ENCODE measurements at regions not wholly inside any gene's neighbourhood (a gene's known extent, or its start where the extent isn't known, plus 50 kb on each side); places are given as distances from the start of the nearest gene placed in this dataset.
"Not testable (repeated sequence)": the region's sequence is repeated elsewhere in the genome, so short reads cannot be mapped to it uniquely, and the experiment has no call there.

DNA sequence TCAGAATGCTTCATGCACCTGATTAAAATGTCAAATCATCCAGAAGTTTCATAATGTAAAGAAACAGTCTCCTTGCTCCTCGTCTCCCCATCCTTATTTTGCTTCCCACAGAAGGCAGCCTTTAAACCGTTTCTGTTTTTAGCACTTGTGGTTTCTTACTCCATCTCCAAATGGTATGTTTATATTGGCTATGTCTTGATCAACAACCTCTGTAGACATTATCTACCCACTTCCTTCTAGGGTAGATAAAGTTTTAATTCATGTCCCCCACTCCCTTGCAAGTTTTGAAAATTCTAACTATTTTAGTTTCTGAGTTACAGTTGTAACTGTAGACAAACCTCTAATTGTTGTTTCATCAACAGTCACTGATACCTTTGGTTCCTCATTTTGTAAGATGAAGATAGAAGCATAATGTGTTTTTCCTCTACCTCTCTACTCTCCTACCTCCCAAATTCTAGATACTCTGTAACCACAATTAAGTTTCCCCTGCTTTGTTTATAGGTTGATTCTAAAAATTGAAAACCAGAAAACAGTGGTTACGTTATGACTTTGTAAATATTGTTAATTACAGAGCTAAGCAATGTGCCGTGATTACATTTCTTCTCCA is 291.7 kb upstream of the GATB start:
- no peak for DNase-seq

DNA sequence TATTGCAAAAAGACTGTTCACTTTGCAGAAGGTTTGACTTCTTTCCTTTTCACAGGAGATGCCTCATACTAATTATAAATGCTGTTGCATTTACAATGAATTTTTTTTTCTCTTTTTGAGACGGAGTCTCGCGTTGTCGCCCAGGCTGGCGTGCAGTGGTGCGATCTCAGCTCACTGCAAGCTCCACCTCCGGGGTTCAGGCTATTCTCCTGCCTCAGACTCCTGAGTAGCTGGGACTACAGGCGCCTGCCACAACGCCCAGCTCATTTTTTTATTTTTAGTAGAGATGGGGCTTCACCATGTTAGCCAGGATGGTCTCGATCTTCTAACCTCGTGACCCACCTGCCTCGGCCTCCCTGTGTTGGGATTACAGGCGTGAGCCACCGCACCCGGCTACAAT is 290.5 kb upstream of the GATB start:
- not testable (repeated sequence) for DNase-seq

DNA sequence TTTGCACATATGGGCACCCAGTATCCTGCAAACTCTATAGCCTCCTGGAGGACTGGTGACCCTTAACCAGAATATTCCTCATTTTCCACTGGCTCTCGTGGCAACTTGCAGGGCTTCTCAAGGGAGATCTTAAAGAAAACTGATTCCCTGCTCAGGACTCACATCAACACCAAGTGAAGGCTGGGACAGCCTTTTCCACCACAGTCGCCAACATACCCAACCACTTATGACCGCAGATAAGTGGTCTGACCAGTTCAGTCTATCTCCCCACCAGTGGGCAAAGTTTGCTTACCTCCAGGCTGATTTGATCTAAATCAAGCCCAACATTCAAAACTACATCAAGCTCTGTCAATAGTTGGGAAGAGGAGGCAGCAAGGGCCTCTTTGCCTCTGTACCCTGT is 289.3 kb upstream of the GATB start:
- DNase-seq, result no peak

DNA sequence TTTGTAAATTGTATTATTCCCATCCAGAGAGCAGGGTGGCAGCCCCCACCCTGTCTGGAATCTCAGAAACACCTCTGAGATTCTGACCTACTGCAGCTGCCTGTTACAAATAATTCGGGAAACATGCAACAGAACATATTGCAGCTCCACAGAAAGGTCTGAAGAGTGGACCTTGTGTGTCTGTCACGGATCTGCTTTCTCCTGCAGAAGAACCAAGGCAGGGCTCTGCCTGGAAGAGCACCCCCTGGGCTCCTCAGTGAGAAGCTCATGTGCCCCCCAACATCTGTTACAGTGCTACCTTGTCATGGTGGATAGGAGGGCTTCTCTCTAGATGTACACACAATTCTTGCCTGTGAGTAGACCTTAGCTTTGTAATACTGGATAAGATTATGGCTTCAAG is 286.6 kb upstream of the GATB start:
- no peak for DNase-seq

DNA sequence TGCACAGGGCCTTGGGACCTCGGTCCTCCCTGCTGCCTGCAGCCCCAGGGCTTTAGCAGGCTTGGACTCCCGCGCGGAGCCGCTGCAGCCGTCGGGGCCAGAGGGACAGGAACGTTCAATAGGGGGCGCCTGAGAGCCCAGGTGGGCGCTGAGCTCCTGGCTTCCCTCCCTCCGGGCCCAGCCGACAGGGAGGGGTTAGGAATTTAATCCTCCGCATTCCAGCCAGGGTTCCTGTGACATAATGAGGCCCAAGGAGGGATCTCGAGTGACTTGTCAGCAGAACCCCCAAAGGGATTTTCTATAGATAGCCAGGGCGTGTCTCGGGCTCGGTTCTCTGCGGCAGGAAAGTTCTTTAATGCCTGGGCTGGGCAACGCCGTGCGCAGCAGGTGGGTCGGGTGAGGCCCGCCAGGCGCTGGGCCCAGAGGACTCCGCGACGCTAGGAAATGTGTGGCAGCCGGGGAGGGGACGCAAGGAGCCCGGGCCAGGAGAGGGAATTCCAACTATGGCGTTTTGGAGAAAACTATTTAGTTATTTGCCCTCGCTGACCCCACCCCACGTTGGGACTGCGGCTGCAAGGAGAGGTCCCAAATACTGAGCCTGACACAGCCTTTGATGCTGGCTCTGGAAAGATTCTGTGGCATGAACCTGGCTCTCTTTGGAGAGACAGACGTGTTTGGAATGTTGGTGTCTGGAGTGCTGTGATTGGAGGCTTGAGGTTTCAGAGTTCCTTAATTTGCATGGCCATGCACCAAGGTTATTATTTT is 285.2 kb upstream of the GATB start:
- no peak for DNase-seq

DNA sequence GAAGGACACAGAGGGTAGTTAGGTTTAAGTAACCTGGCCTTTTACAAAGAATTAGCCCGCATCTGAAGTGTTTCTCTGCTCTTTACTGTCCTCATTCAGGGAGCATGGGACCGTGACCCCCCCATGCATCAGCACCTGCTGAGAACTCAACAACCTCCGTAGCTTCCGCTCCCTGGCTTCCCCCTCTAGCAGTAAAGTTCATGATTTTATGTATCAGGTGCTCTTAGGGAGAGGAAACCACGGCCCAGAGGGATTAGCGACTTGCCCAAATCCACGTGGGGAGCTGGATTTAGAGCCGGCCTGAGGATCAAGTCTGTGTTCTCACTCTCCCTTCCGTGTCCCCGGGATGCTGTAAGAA is 284.6 kb upstream of the GATB start:
- no peak for DNase-seq

DNA sequence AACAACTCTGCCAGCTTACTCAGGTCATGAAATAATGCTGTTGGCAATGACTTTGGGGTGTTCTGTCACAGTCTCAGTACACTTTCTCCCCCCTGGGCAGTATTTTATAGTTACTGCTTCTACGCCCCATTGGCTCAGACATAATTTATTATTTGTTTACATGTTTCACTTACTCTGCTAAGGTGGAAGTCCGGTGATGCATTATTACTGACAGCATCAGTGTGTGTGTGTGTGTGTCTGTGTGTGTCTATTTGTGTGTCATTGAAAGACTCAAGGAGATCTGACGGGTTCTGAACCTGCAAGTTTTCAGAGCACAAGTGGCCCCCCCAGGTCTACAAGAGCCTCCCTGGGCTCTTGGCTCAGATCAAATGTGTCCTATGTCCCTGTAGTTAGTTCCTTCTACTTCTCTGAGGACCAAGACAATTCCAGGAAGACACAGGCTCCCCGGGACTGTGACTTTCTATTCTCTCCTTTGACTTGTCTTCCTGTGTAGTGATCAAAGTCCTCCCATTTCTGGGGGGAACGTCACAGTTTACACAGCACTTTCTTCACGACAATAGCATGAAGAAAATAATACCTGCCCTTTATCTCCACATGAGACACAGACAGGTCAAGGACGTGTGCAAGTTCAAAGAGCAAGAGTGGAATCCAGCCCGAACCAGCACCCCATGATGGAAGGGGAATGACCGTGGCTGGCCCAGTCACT is 283.7 kb upstream of the GATB start:
- no peak for DNase-seq

DNA sequence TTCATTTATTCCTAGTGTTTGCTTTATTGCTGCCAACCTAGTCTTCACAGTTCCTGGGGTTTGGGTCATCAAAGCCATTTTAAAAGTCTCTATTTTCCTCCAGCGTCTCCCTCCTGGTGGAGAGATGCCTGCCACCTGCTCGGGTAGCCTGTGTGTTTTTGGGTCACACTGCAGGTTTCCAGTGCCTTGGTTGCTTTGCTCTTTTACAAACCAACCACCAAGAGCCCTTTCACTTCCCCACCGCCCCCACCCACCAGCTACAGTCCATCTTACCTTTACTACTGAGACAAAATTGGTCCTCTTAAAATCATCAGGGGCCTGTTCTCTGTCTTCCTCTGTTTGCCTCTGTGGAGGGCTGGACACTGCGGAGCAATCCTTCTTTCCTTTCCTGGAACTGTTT is 280.5 kb upstream of the GATB start:
- no peak for DNase-seq

DNA sequence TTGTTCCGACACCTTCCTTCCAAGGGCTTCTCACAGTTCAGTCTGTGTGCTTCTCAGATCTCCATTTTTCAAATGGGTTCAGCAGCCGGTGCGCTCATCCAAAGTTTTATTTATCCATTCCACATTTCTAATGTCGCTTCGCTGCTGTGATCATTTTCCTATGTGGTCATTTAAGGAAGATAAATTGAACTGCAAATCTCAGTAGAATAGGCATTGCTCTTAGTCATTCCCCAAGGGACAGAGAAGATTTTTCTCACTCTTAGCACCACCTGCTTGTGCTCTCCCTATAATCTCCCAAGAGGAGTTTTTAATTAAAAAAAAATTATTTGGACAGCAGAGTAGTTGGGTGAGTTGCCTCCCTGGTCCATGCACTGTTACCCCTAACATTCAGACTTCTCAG is 278.9 kb upstream of the GATB start:
- no peak for DNase-seq

DNA sequence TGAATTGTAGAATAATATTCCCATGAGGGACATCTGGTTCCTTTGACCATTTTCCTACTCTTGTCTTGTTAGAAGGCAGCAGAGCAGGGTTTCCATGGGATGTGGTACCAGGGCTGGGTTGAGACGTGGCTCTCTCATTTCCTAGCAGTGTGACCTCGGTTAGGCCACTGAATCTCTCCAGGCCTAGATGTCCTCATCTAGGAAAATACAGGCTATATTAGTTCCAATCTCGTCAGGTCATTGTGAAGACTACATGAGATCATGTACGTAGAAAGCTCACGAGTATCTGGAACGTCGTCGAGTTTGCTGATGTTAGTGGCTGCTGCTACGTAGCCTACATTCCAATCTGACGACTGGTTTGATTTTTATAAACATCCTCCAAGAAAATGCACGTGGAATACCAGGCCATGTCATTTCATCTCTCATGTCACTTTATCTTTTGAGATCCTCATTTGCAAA is 278.2 kb upstream of the GATB start:
- DNase-seq, result no peak

DNA sequence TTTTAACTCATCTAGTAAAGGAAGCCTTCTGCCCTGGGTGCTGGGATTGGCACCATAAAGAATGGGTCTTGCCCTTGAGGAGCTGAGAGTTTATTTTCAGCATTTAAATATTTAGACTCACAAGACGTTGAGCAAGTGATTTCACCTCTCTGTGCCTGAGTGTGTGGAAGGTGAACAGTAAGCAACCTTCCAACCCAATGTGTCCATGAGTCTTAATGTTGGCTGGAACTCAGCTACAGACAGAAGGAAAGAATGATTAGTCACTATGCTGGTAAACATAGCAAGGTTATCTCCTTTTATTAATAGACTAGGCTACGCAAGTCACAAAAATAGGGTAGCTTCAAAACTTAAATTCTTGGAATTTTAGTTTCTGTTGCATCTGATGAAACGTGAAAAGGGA is 277.4 kb upstream of the GATB start:
- DNase-seq, result no peak

DNA sequence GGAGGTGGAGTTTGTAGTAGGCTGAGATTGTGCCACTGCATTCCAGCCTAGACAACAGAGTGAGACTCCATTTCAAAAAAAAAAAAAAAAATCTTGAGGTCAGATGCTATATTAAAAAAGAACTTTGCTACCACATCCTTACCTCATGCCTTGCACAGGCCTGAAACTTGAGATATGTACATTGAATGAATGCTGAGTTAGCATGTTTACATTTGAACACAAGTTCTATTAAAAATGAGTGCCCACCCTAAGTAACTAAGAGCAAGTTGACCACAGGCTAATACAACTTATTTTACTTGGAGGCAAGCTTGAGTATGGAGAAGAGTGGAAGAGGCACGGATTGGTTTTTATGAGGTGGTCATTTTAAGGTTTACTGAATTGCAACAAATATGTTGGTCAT is 276.6 kb upstream of the GATB start:
- DNase-seq, result no peak

DNA sequence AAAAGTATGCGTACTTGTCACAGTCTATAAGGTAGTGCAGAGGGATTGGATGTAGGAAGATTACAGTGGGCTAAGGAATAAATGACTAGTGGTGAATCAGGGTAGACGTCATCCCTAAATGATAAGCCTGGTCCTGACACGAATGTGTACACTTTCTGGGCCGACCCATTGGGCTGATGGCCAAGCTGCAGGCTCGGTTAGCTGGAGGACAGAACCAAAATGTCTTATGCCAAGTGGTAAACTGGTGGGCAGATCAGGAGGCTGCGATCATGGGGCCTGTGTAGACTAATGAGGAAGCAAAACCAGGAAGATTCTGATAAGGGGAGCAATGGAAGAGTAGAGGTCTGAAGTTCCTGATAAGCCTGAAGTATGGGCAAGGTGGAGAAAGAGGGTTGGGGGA is 272.8 kb upstream of the GATB start:
- DNase-seq, result no peak

DNA sequence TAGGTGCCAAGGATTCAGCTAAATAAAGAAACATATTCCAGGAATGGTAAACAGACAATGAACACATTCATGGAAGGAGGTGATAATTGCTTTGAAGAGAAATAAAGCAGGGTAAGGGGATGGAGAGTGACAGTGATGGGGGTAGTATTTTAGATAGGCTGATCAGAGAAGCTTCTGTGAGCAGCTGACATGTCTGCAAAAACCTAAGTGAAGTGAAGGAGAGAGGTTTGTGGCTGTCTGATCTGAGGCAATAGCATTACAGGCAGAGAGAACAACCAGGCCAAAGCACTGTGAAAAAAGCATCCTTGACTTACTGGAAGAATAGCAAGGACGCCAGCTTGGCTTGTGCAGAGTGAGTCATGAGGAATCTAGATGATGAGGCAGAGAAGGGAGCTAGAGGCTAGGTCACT is 271.9 kb upstream of the GATB start:
- no peak for DNase-seq

DNA sequence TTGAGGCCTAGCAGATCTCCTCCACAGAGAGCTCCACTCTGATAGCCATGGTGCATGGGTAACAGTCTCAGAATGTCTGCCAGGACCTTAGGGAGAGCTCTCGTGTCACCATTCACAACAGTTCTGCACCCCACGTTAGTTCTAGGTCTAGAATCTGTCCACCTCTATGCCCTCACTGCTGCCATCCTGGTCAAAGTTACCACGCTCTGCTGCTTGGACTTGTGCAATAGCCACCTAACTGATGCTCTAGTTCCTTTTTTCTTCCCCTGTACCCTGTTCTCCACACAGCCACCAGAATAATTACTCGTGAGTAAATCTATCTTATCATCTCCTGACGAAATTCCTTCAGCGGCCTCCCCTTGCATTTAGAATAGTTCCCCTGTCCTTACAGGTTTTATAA is 268.8 kb upstream of the GATB start:
- no peak for DNase-seq

DNA sequence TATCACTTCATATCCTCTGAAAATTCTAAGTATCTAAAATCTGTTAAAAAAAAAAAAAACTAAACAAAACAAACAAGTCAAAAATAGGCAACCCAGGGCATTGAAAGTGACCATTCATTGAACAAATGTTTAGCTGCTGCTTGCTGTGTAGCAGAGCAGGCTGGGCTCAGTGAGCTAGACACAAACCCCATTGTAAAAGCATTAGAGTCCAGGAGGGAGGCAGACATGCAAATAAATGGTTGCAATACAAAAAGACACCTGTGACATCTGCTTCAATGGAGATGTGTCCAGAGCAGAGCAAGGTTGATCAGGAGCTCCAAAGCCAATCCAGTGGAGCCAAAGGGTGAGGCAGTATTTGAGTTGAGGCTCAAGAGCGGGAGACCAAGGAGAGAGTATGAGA is 267.3 kb upstream of the GATB start:
- no peak for DNase-seq

DNA sequence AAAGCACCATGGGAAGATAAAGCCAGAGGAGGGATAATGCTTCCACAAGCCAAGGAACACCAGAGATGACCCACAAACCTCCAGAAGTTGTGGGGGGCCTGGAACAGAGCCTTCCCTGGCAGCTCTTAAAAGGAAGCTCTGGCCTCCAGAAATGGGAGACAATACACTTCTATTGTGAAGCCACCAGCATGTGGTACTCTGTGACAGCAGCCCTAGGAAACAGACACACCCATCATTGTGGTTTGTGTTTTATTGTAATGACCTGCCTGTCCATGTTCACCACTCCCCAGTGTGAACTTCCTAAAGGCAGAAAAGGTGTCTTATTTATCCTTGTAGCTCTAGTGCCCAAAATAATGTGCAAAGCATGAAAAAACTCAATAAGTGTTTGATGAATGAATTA is 264.1 kb upstream of the GATB start:
- DNase-seq, result no peak

DNA sequence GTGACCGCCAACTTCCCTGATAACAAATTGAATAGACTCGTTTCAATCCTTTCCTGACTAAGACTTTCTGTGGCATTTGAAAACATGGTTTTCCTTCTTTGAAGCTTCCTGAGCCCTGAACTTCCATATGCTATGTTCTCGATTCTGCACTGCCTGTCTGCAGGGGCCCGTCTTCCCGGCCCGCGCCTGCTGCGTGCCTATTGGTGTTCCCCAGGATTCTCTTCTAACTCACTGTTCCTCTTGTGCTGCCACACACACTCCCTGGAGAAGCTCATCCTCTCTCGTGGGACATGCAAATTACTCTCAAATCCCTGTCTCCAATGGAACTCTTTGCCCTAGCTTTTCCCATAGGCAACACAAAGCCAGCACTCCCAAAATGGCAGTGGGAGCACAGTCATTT is 262.9 kb upstream of the GATB start:
- no peak for DNase-seq

DNA sequence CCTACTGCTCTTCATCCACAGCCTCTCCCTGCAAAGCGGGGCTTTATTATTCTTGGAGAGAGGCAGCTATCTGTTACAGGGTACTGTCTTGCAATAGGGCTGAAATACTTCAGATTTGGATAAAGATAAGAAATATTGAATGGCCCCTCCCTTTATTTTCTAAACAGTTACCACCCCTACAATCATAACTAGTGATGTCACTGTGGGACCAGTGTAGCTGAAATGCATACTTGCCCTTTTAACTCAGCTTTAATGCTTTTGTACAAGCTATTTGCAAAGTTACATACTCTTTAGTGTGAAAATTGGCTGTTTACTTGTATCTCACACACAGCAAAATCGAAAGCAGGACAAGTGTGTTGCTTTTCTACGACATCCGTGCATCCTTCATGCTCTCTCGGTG is 261.7 kb upstream of the GATB start:
- DNase-seq, result no peak

DNA sequence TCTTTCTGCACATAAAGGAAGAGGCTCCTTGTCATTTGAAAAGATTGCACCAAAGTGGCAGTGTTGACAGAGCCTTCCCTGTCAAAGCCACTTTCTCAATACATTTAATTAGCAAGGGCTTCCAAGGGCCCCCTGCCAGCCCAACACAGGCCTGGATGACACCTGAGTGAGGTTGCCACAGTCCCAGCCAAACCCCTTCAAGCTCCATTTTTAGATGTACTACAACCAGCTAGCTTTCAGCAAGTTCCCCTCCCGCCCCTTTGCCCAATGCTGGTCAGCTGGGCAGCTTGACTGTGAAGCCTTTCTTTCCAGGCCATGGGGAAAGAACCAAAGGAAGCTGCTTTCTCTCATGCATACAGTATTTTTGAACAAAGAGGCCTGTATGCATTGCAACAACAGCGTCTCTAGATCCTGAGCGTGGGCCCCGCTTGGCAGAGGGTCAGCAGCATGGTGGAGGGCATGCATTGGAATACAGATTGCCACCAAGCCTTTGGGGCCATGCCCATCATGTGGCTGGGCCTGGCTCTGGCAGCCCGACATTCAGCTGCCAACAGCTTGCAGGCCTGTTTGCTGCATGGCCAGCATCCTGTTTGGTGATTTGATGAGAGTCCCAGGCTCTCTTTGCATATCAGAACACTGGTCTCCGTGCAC is 261.1 kb upstream of the GATB start:
- DNase-seq, result no peak

DNA sequence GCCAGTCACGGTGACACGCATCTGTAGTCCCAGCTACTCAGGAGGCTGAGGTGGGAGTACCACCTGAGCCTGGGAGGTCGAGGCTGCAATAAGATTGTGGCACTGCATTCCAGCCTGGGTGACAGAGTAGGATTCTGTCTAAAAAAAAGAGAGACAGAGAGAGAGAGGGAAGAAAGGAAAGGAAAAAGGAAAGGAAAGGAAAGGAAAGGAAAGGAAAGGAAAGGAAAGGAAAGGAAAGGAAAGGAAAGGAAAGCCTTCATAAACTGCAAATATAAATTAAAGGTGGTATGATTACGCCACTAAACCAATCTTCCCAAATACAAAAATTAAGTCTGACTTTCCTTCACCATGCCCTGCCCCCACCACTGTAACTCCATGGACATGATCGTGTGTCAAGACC is 259.3 kb upstream of the GATB start:
- no peak for DNase-seq

DNA sequence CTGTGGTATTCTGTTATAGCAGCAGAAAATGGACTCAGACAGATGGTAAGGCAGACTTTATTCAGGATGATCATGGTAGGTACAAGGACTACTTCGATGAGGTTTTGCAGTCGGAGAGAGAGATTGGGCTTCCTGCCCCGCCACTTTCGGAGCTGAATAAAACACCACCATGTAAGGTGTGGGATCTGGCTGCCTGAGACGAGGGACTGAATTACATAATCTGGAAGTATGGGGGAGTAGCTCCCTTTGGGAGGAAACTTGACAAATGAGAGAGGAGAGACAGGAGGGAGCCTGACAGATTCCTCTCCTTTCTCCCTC is 255.5 kb upstream of the GATB start:
- DNase-seq, result no peak

DNA sequence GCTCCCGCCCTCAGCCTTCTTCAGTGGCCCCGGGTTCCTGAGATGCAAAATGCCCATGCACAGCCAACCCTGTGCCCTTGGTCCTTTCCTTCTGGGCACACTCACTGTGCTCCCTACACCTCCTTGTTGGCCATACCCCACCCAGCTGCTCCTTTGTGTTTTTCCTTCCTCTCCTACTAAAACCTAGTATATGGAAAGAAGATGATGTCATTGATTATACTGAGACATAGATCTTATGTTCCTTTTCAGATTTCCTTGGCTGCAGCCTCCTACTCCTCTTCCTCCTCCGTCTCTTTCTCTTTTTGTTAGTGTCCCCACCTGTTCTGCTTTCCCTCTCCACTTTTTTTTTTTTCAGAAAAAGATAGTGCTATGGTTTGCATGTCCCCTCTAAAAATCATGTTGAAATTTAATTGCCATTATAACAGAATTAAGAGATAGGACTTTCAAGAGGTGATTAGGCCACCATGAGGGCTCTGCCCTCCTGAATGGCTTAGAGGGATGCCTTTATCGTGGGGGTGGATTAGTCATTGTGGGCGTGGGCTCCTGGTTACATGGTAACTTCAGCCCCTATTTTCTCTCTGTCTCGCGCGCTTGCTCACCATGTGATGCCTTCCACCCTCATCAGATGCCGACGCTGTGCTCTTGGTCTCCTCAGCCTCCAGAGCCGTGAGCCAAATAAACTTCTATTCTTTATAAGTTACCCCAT is 254.9 kb upstream of the GATB start:
- no peak for DNase-seq
